ENCODE measurements at regions not wholly inside any gene's neighbourhood (a gene's known extent, or its start where the extent isn't known, plus 50 kb on each side); places are given as distances from the start of the nearest gene placed in this dataset.

DNA sequence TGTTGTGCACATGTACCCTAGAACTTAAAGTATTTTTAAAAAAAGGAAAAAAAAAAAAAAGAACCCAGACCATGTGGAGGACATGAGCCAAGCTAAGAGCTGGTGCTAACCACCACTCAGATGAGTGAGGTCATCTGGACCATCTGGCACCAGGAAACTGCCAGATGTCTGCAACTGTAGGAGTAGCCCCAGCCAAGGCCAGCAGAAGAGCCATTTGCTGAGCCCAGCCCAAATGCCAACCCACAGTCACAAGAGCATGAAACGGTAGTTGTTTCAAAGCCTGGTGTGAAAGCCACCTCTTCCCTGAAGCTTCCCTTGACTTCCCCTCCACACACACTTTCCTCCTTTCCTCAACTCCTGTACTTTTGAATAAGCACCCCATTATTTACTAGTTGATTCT is 69.2 kb upstream of the FCN1 start:
- TF ChIP-seq CTCF (IDR thresholded peaks at IDR 0.05) (no peak), POLR2AphosphoS5 (IDR thresholded peaks at IDR 0.05) (no peak)
